T-helper 1 cell treated with Interleukin-12 subunit alpha and Interleukin-12 subunit beta and Interleukin-4 antibody, amounts not matched to agents 30 μg/mL and 1 μg/mL, for 36 hours (primary cell): ENCODE measurements at regions not wholly inside any gene's neighbourhood (a gene's known extent, or its start where the extent isn't known, plus 50 kb on each side); places are given as distances from the start of the nearest gene placed in this dataset.

ENCODE experiments used
- H3K27ac Mint-ChIP-seq: one replicate; pipeline ENCODE4 v1.8.0; 2021; ENCODE audit warnings: mild to moderate bottlenecking, mixed read lengths
- H3K27me3 Mint-ChIP-seq: one replicate; pipeline ENCODE4 v1.8.0; 2021; ENCODE audit warnings: low read depth, mixed read lengths
- H3K36me3 Mint-ChIP-seq: one replicate; pipeline ENCODE4 v1.8.0; 2021; ENCODE audit warnings: low read depth, mixed read lengths
- H3K4me1 Mint-ChIP-seq: one replicate; pipeline ENCODE4 v1.8.0; 2021; ENCODE audit warnings: low read depth, mixed read lengths
- H3K4me3 Mint-ChIP-seq: one replicate; pipeline ENCODE4 v1.8.0; 2021; ENCODE audit warnings: mild to moderate bottlenecking, moderate library complexity, mixed read lengths
- H3K9me3 Mint-ChIP-seq: one replicate; pipeline ENCODE4 v1.8.0; 2021; ENCODE audit warnings: mixed read lengths

GRCh38 chr2:82487354-82487753, 1971.7 kb downstream of the SUCLG1 start:
- Mint-ChIP-seq H3K9me3 (peaks cover 10% of the 10 kb centered on the region), H3K4me3 (no peak overlapping the region), H3K27me3 (no peaks in the 10 kb centered on the region), H3K27ac (no peak overlapping the region), H3K4me1 (no peaks in the 10 kb centered on the region), H3K36me3 (no peaks in the 10 kb centered on the region)

GRCh38 chr2:82485701-82486100, 1973.4 kb downstream of the SUCLG1 start:
- no peak overlapping the region for H3K4me3 Mint-ChIP-seq
- no peaks in the 10 kb centered on the region for H3K27me3 Mint-ChIP-seq
- H3K27ac Mint-ChIP-seq = no peak overlapping the region
- H3K36me3 Mint-ChIP-seq = no peaks in the 10 kb centered on the region
- H3K4me1 Mint-ChIP-seq = no peaks in the 10 kb centered on the region
- H3K9me3 Mint-ChIP-seq = peaks cover 6% of the 10 kb centered on the region

- H3K4me1 Mint-ChIP-seq = no peaks in the 10 kb centered on the region
- peaks cover 11% of the 10 kb centered on the region for H3K9me3 Mint-ChIP-seq
- no peaks in the 10 kb centered on the region for H3K27me3 Mint-ChIP-seq
- H3K27ac Mint-ChIP-seq = no peak overlapping the region
- no peak overlapping the region for H3K4me3 Mint-ChIP-seq
- no peaks in the 10 kb centered on the region for H3K36me3 Mint-ChIP-seq
Measured at GRCh38 chr2:82481207-82481606, 1977.9 kb downstream of the SUCLG1 start.

- Mint-ChIP-seq H3K9me3 (peaks cover 11% of the 10 kb centered on the region), H3K4me3 (no peak overlapping the region), H3K4me1 (no peaks in the 10 kb centered on the region), H3K36me3 (no peaks in the 10 kb centered on the region), H3K27me3 (no peaks in the 10 kb centered on the region), H3K27ac (no peak overlapping the region)
Measured at GRCh38 chr2:82478641-82479040, 1980.4 kb downstream of the SUCLG1 start.

- Mint-ChIP-seq H3K27me3 (no peaks in the 10 kb centered on the region), H3K4me1 (no peaks in the 10 kb centered on the region), H3K27ac (no peak overlapping the region), H3K36me3 (no peaks in the 10 kb centered on the region), H3K4me3 (no peak overlapping the region), H3K9me3 (peaks cover 13% of the 10 kb centered on the region)
Measured at GRCh38 chr2:82476094-82476493, 1983.0 kb downstream of the SUCLG1 start.

- H3K9me3 Mint-ChIP-seq = peaks cover 5% of the 10 kb centered on the region
- H3K27me3 Mint-ChIP-seq = no peaks in the 10 kb centered on the region
- no peak overlapping the region for H3K27ac Mint-ChIP-seq
- H3K4me1 Mint-ChIP-seq = no peaks in the 10 kb centered on the region
- no peaks in the 10 kb centered on the region for H3K36me3 Mint-ChIP-seq
- H3K4me3 Mint-ChIP-seq = no peak overlapping the region
Measured at GRCh38 chr2:82428251-82428650, 2030.8 kb downstream of the SUCLG1 start.

- Mint-ChIP-seq H3K27me3 (no peaks in the 10 kb centered on the region), H3K36me3 (no peaks in the 10 kb centered on the region), H3K4me1 (no peaks in the 10 kb centered on the region), H3K9me3 (peaks cover 15% of the 10 kb centered on the region), H3K4me3 (no peak overlapping the region), H3K27ac (no peak overlapping the region)
Measured at GRCh38 chr2:82412021-82412420, 2047.1 kb downstream of the SUCLG1 start.

GRCh38 chr2:82411071-82411470, 2048.0 kb downstream of the SUCLG1 start:
- Mint-ChIP-seq H3K36me3 (no peaks in the 10 kb centered on the region), H3K27ac (no peak overlapping the region), H3K27me3 (no peaks in the 10 kb centered on the region), H3K4me3 (no peak overlapping the region), H3K4me1 (no peaks in the 10 kb centered on the region), H3K9me3 (peaks cover 15% of the 10 kb centered on the region)

GRCh38 chr2:82395531-82395930, 2063.5 kb downstream of the SUCLG1 start:
- H3K36me3 Mint-ChIP-seq = no peaks in the 10 kb centered on the region
- H3K27ac Mint-ChIP-seq = no peak overlapping the region
- H3K9me3 Mint-ChIP-seq = peaks cover 16% of the 10 kb centered on the region
- no peaks in the 10 kb centered on the region for H3K4me1 Mint-ChIP-seq
- H3K27me3 Mint-ChIP-seq = no peaks in the 10 kb centered on the region
- no peak overlapping the region for H3K4me3 Mint-ChIP-seq

- Mint-ChIP-seq H3K36me3 (no peaks in the 10 kb centered on the region), H3K4me1 (no peaks in the 10 kb centered on the region), H3K27me3 (no peaks in the 10 kb centered on the region), H3K27ac (no peak overlapping the region), H3K4me3 (no peak overlapping the region), H3K9me3 (peaks cover 9% of the 10 kb centered on the region)
Measured at GRCh38 chr2:82391386-82391785, 2067.7 kb downstream of the SUCLG1 start.

- Mint-ChIP-seq H3K4me3 (no peak overlapping the region), H3K9me3 (peaks cover 16% of the 10 kb centered on the region), H3K4me1 (no peaks in the 10 kb centered on the region), H3K27me3 (no peaks in the 10 kb centered on the region), H3K27ac (no peak overlapping the region), H3K36me3 (no peaks in the 10 kb centered on the region)
Measured at GRCh38 chr2:82355622-82356021, 2051.1 kb upstream of the LRRTM1 start.

GRCh38 chr2:82345910-82346309, 2041.4 kb upstream of the LRRTM1 start:
- Mint-ChIP-seq H3K27me3 (no peaks in the 10 kb centered on the region), H3K4me3 (no peak overlapping the region), H3K27ac (no peak overlapping the region), H3K9me3 (peaks cover 8% of the 10 kb centered on the region), H3K36me3 (no peaks in the 10 kb centered on the region), H3K4me1 (no peaks in the 10 kb centered on the region)

- no peak overlapping the region for H3K4me3 Mint-ChIP-seq
- no peak overlapping the region for H3K27ac Mint-ChIP-seq
- no peaks in the 10 kb centered on the region for H3K27me3 Mint-ChIP-seq
Measured at GRCh38 chr2:82344670-82345069, 2040.1 kb upstream of the LRRTM1 start.

GRCh38 chr2:82342356-82342755, 2037.8 kb upstream of the LRRTM1 start:
- Mint-ChIP-seq H3K9me3 (no peaks in the 10 kb centered on the region), H3K4me1 (no peaks in the 10 kb centered on the region), H3K27ac (no peak overlapping the region), H3K27me3 (no peaks in the 10 kb centered on the region), H3K4me3 (no peak overlapping the region), H3K36me3 (no peaks in the 10 kb centered on the region)

More at GRCh38 chr2:82344670-82345069, 2040.1 kb upstream of the LRRTM1 start:
- Mint-ChIP-seq H3K4me1 (no peaks in the 10 kb centered on the region), H3K36me3 (no peaks in the 10 kb centered on the region), H3K9me3 (peaks cover 1% of the 10 kb centered on the region)

GRCh38 chr2:82340578-82341053, 2036.1 kb upstream of the LRRTM1 start:
- Mint-ChIP-seq H3K4me3 (no peak overlapping the region), H3K4me1 (no peaks in the 10 kb centered on the region), H3K9me3 (no peaks in the 10 kb centered on the region), H3K27me3 (no peaks in the 10 kb centered on the region), H3K27ac (no peak overlapping the region), H3K36me3 (no peaks in the 10 kb centered on the region)

- Mint-ChIP-seq H3K4me3 (no peak overlapping the region), H3K9me3 (no peaks in the 10 kb centered on the region), H3K27me3 (no peaks in the 10 kb centered on the region), H3K36me3 (no peaks in the 10 kb centered on the region), H3K27ac (no peak overlapping the region), H3K4me1 (no peaks in the 10 kb centered on the region)
Measured at GRCh38 chr2:82339805-82340204, 2035.3 kb upstream of the LRRTM1 start.
